Mesothelial cell of epicardium (in vitro differentiated cells): ENCODE measurements at regions not wholly inside any gene's neighbourhood (a gene's known extent, or its start where the extent isn't known, plus 50 kb on each side); places are given as distances from the start of the nearest gene placed in this dataset.
"Not testable (repeated sequence)": the region's sequence is repeated elsewhere in the genome, so short reads cannot be mapped to it uniquely, and the experiment has no call there.

Source experiments
- DNase-seq, 2 experiments: peaks; one replicate each; pipeline ENCODE4 v3.0.0; 2021; ENCODE audit warnings: low spot score in 2 of 2; ENCODE audit not compliant: unreplicated experiment in 2 of 2
- H3K27ac Mint-ChIP-seq: 2 replicates; pipeline ENCODE4 v1.8.0; 2021; ENCODE audit warnings: mixed read lengths
- H3K27me3 Mint-ChIP-seq: 2 replicates; pipeline ENCODE4 v1.8.0; 2021; ENCODE audit warnings: low read depth, mixed read lengths
- H3K36me3 Mint-ChIP-seq: 2 replicates; pipeline ENCODE4 v1.8.0; 2021; ENCODE audit warnings: mixed read lengths
- H3K4me1 Mint-ChIP-seq: 2 replicates; pipeline ENCODE4 v1.8.0; 2021; ENCODE audit warnings: mixed read lengths
- H3K4me3 Mint-ChIP-seq: 2 replicates; pipeline ENCODE4 v1.8.0; 2021; ENCODE audit warnings: mild to moderate bottlenecking, moderate library complexity, mixed read lengths
- H3K9me3 Mint-ChIP-seq: 2 replicates; pipeline ENCODE4 v1.8.0; 2021; ENCODE audit warnings: mixed read lengths
- TF ChIP-seq, protein P1 (sequence below): fragments of 200-600 bp; sonication (generic); IDR thresholded peaks from one replicate; pipeline ENCODE4 v1.5.0; 2021; ENCODE audit warnings: antibody characterized with exemption; ENCODE audit not compliant: unreplicated experiment

DNA sequence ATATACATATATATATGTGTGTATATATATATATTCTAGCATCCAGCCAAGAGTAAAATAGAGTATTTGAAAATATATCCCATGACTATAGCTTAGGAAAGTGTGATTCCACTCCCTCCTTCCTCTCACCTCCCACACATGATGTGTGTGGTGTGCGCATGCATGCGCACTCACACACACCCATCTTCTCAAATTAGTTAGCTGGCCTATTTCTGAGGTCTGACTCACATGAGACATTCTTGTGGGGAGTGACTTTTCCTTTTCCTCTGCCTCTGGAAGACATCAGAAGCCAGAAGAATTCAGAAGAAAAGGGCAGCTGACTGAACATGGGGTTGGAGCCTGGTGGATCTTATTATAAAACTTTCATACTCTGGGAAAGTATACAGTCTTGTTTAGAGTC is 793.5 kb upstream of the ZNF722 start:
- peaks cover 2% of the 10 kb centered on the region for H3K36me3 Mint-ChIP-seq
- no peak for DNase-seq
- H3K27me3 Mint-ChIP-seq, result no peaks in the 10 kb centered on the region
- H3K9me3 Mint-ChIP-seq, result peaks cover 78% of the 10 kb centered on the region
- no peaks in the 10 kb centered on the region for H3K4me1 Mint-ChIP-seq
- H3K27ac Mint-ChIP-seq, result no peak overlapping the region
- TF ChIP-seq, protein P1, sequence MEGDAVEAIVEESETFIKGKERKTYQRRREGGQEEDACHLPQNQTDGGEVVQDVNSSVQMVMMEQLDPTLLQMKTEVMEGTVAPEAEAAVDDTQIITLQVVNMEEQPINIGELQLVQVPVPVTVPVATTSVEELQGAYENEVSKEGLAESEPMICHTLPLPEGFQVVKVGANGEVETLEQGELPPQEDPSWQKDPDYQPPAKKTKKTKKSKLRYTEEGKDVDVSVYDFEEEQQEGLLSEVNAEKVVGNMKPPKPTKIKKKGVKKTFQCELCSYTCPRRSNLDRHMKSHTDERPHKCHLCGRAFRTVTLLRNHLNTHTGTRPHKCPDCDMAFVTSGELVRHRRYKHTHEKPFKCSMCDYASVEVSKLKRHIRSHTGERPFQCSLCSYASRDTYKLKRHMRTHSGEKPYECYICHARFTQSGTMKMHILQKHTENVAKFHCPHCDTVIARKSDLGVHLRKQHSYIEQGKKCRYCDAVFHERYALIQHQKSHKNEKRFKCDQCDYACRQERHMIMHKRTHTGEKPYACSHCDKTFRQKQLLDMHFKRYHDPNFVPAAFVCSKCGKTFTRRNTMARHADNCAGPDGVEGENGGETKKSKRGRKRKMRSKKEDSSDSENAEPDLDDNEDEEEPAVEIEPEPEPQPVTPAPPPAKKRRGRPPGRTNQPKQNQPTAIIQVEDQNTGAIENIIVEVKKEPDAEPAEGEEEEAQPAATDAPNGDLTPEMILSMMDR, result no peak
- H3K4me3 Mint-ChIP-seq, result no peak overlapping the region

- H3K4me1 Mint-ChIP-seq, H3K27ac Mint-ChIP-seq, DNase-seq, H3K36me3 Mint-ChIP-seq, H3K4me3 Mint-ChIP-seq, H3K27me3 Mint-ChIP-seq: not testable (repeated sequence)
- H3K9me3 Mint-ChIP-seq, result peaks cover 37% of the 10 kb centered on the region
These were observed 765.5 kb upstream of the ZNF722 start for GRCh38 chr7:63233101-63233500.

GRCh38 chr7:63233881-63234280 is 764.8 kb upstream of the ZNF722 start:
- no peak for DNase-seq
- TF ChIP-seq, protein P1, result no peak
- H3K4me3 Mint-ChIP-seq, result no peak overlapping the region
- H3K4me1 Mint-ChIP-seq, result no peaks in the 10 kb centered on the region
- H3K27ac Mint-ChIP-seq, result no peak overlapping the region
- no peaks in the 10 kb centered on the region for H3K36me3 Mint-ChIP-seq
- peaks cover 38% of the 10 kb centered on the region for H3K9me3 Mint-ChIP-seq
- no peaks in the 10 kb centered on the region for H3K27me3 Mint-ChIP-seq
